IMR-90 (cell line): ENCODE measurements at regions not wholly inside any gene's neighbourhood (a gene's known extent, or its start where the extent isn't known, plus 50 kb on each side); places are given as distances from the start of the nearest gene placed in this dataset.

Source experiments
- ATAC-seq: fragments of 200-7000 bp; cut with Tn5 transposase; 2 replicates; pipeline ENCODE4 v1.9.1; 2020; ENCODE audit warnings: low read depth, mild to moderate bottlenecking, moderate library complexity
- BruUV-seq: library from RNA; stranded (reverse); fragments of 400-500 nt; replicated peaks from 2 replicates; lab custom pipeline; 2021; lab: Mats Ljungman, UMichigan
- CTCF ChIA-PET: fragments of 300-600 bp; formaldehyde crosslinking; extraction: SDS; loops from one replicate; lab custom pipeline; 2021; ENCODE audit warnings: antibody characterized with exemption; lab: Yijun Ruan, JAX
- POLR2A ChIA-PET: fragments of 300-600 bp; sonication (Branson Sonifier 250); formaldehyde crosslinking; loops from one replicate; lab custom pipeline; 2022; ENCODE audit warnings: antibody characterized with exemption; ENCODE audit not compliant: unreplicated experiment; lab: Charles Lee
- DNase-seq: peaks from one replicate; pipeline ENCODE4 v3.0.0; 2013
- H2AFZ ChIP-seq: replicated peaks from 2 replicates; pipeline ENCODE3; 2013; ENCODE audit warnings: low read length, mild to moderate bottlenecking; ENCODE audit not compliant: poor library complexity
- H2AK5ac ChIP-seq: 2 replicates; pipeline ENCODE4 v1.6.1; 2013; ENCODE audit warnings: low read depth, low read length, inconsistent platforms
- H2AK9ac ChIP-seq: replicated peaks from 2 replicates; pipeline ENCODE3; 2013; ENCODE audit warnings: mild to moderate bottlenecking, low read depth, low read length, moderate library complexity; ENCODE audit not compliant: poor library complexity
- H2BK120ac ChIP-seq: 2 replicates; pipeline ENCODE4 v1.6.1; 2013; ENCODE audit warnings: low read depth, low read length, inconsistent platforms
- H2BK15ac ChIP-seq: 3 replicates; pipeline ENCODE4 v1.6.1; 2013; ENCODE audit warnings: low read depth, low read length, inconsistent platforms
- H2BK20ac ChIP-seq: 2 replicates; pipeline ENCODE4 v1.6.1; 2013; ENCODE audit warnings: low read depth, mild to moderate bottlenecking, inconsistent platforms, low read length, moderate library complexity
- H2BK5ac ChIP-seq: 2 replicates; pipeline ENCODE4 v1.6.1; 2013; ENCODE audit warnings: mild to moderate bottlenecking, low read depth, low read length, inconsistent platforms; ENCODE audit not compliant: poor library complexity, severe bottlenecking
- H3K14ac ChIP-seq: replicated peaks from 2 replicates; pipeline ENCODE4 v1.6.1; 2013; ENCODE audit warnings: low read depth, low read length, inconsistent platforms
- H3K18ac ChIP-seq: 2 replicates; pipeline ENCODE4 v1.6.1; 2013; ENCODE audit warnings: low read depth, low read length, control low read depth
- H3K23ac ChIP-seq: 2 replicates; pipeline ENCODE4 v1.6.1; 2013; ENCODE audit warnings: low read depth, low read length, inconsistent platforms
- H3K27ac ChIP-seq: 2 replicates; pipeline ENCODE4 v1.5.1; 2013; ENCODE audit warnings: mild to moderate bottlenecking, control low read depth, low read length; ENCODE audit not compliant: insufficient read depth
- H3K27me3 ChIP-seq: 2 replicates; pipeline ENCODE4 v1.6.1; 2013; ENCODE audit warnings: low read length; ENCODE audit not compliant: control insufficient read depth, insufficient read depth
- H3K36me3 ChIP-seq: 2 replicates; pipeline ENCODE4 v1.6.1; 2013; ENCODE audit warnings: low read length, mixed read lengths; ENCODE audit not compliant: control insufficient read depth, insufficient read depth
- H3K4ac ChIP-seq: 2 replicates; pipeline ENCODE4 v1.6.1; 2013; ENCODE audit warnings: low read depth, low read length, inconsistent platforms
- H3K4me1 ChIP-seq: 2 replicates; pipeline ENCODE4 v1.6.1; 2013; ENCODE audit warnings: low read length, mixed read lengths; ENCODE audit not compliant: control insufficient read depth, insufficient read depth
- H3K4me2 ChIP-seq: 2 replicates; pipeline ENCODE4 v1.6.1; 2013; ENCODE audit warnings: low read depth, mild to moderate bottlenecking, control low read depth, low read length, moderate library complexity
- H3K4me3 ChIP-seq: 2 replicates; pipeline ENCODE4 v1.5.1; 2013; ENCODE audit warnings: low read depth, mild to moderate bottlenecking, control low read depth, low read length, moderate library complexity; ENCODE audit not compliant: insufficient read depth
- H3K56ac ChIP-seq: 2 replicates; pipeline ENCODE4 v1.6.1; 2013; ENCODE audit warnings: low read length, inconsistent platforms; ENCODE audit not compliant: insufficient read depth; ENCODE audit errors: extremely low read depth
- H3K79me1 ChIP-seq, 2 experiments: 2 replicates each; pipeline ENCODE4 v1.6.1; 2013; ENCODE audit warnings: low read length in 2 of 2, inconsistent platforms in 1 of 2, low read depth in 1 of 2
- H3K9ac ChIP-seq: 2 replicates; pipeline ENCODE4 v1.6.1; 2013; ENCODE audit warnings: low read depth, low read length, control low read depth
- H3K9me1 ChIP-seq: 2 replicates; pipeline ENCODE4 v1.6.1; 2013; ENCODE audit warnings: low read length, inconsistent platforms; ENCODE audit not compliant: insufficient read depth
- H3K9me3 ChIP-seq: 2 replicates; pipeline ENCODE4 v1.6.1; 2013; ENCODE audit warnings: low read length; ENCODE audit not compliant: control insufficient read depth, insufficient read depth
- H4K20me1 ChIP-seq: 2 replicates; pipeline ENCODE4 v1.6.1; 2013; ENCODE audit warnings: low read length, inconsistent platforms; ENCODE audit not compliant: insufficient read depth
- H4K5ac ChIP-seq: 2 replicates; pipeline ENCODE4 v1.6.1; 2013; ENCODE audit warnings: mild to moderate bottlenecking, low read depth, low read length, control low read depth
- H4K8ac ChIP-seq, 2 experiments: 2 replicates each; pipeline ENCODE4 v1.6.1; 2013; ENCODE audit warnings: low read depth in 2 of 2, low read length in 2 of 2, control low read depth in 1 of 2, inconsistent platforms in 1 of 2
- H4K91ac ChIP-seq: 2 replicates; pipeline ENCODE4 v1.6.1; 2013; ENCODE audit warnings: low read depth, low read length, inconsistent platforms; ENCODE audit not compliant: insufficient read depth
- BHLHE40 ChIP-seq: fragments of 150-350 bp; IDR thresholded peaks from 2 replicates; pipeline ENCODE4 v1.6.1; 2016; ENCODE audit warnings: mild to moderate bottlenecking, low read depth, low read length
- CEBPB ChIP-seq: IDR thresholded peaks from 2 replicates; pipeline ENCODE4 v1.6.1; 2012; ENCODE audit warnings: low read depth, low read length, improper control_type of control experiment
- CHD1 ChIP-seq: IDR thresholded peaks from 2 replicates; pipeline ENCODE4 v1.6.1; 2012; ENCODE audit warnings: low read depth, low read length, improper control_type of control experiment
- FOS ChIP-seq: fragments of 150-350 bp; IDR thresholded peaks from 2 replicates; pipeline ENCODE4 v1.6.1; 2016; ENCODE audit warnings: low read depth, low read length
- MAFK ChIP-seq: IDR thresholded peaks from 2 replicates; pipeline ENCODE4 v1.6.1; 2012; ENCODE audit warnings: low read depth, low read length, improper control_type of control experiment
- MAZ ChIP-seq: IDR thresholded peaks from 2 replicates; pipeline ENCODE4 v1.6.1; 2012; ENCODE audit warnings: low read depth, mild to moderate bottlenecking, low read length, improper control_type of control experiment, moderate library complexity, borderline replicate concordance
- MXI1 ChIP-seq: IDR thresholded peaks from 2 replicates; pipeline ENCODE4 v1.6.1; 2012; ENCODE audit warnings: low read depth, mild to moderate bottlenecking, low read length, moderate library complexity, borderline replicate concordance
- NFE2L2 ChIP-seq: fragments of 150-350 bp; IDR thresholded peaks from 2 replicates; pipeline ENCODE4 v1.6.1; 2016; ENCODE audit warnings: low read depth, mild to moderate bottlenecking, low read length
- POLR2A ChIP-seq: IDR thresholded peaks from 2 replicates; pipeline ENCODE4 v1.6.1; 2012; ENCODE audit warnings: mild to moderate bottlenecking, low read depth, low read length
- RAD21 ChIP-seq: IDR thresholded peaks from 2 replicates; pipeline ENCODE4 v1.6.1; 2012; ENCODE audit warnings: low read length, improper control_type of control experiment
- RCOR1 ChIP-seq: IDR thresholded peaks from 2 replicates; pipeline ENCODE4 v1.6.1; 2012; ENCODE audit warnings: mild to moderate bottlenecking, low read length, improper control_type of control experiment; ENCODE audit not compliant: insufficient replicate concordance
- RFX5 ChIP-seq: IDR thresholded peaks from 2 replicates; pipeline ENCODE4 v1.8.0; 2012; ENCODE audit warnings: low read depth, mild to moderate bottlenecking, low read length, moderate library complexity
- SMC3 ChIP-seq: fragments of 150-350 bp; IDR thresholded peaks from 2 replicates; pipeline ENCODE4 v1.6.1; 2016; ENCODE audit warnings: low read depth, mild to moderate bottlenecking, antibody characterized with exemption, low read length, moderate library complexity
- WGBS, 2 experiments: methylation state at CpG; one replicate each; pipeline versions ENCODE4 v1.1.5 to v1.1.7; 2013; ENCODE audit warnings: missing lambda C conversion rate in 2 of 2; ENCODE audit not compliant: insufficient read length in 1 of 2; ENCODE audit errors: extremely low coverage in 2 of 2; 5-methylcytosine and 5-hydroxymethylcytosine counted together
- dilution Hi-C: fragments of 300-500 bp; cut with HindIII; formaldehyde crosslinking; loops from one replicate; pipeline ENCODE4 v1.14.3; 2018; ENCODE audit warnings: low sequenced_read_pairs; ENCODE audit not compliant: unreplicated experiment
- in situ Hi-C: fragments of 300-500 bp; cut with MboI; formaldehyde crosslinking; loops from 3 replicates; pipeline ENCODE4 v1.14.3; 2019; ENCODE audit warnings: low sequenced_read_pairs, inconsistent platforms, mixed read lengths
- intact Hi-C: fragments of 100-400 bp; cut with micrococcal nuclease; formaldehyde crosslinking; loops from 2 replicates; pipeline ENCODE4 v1.10.0; 2022
- TF ChIP-seq, protein P1 (sequence below): fragments of 150-350 bp; IDR thresholded peaks from 2 replicates; pipeline ENCODE4 v1.6.1; 2017; ENCODE audit warnings: mild to moderate bottlenecking, antibody characterized with exemption, low read length, low read depth
- TF ChIP-seq, protein P2 (sequence below): conservative IDR thresholded peaks from 2 replicates; pipeline ENCODE4 v1.5.1; 2012; ENCODE audit warnings: mild to moderate bottlenecking, low read depth, low read length, improper control_type of control experiment
- TF ChIP-seq, protein P3 (sequence below): fragments of 150-350 bp; IDR thresholded peaks from 2 replicates; pipeline ENCODE4 v1.6.1; 2016; ENCODE audit warnings: low read depth, mild to moderate bottlenecking, low read length, moderate library complexity, borderline replicate concordance

DNA sequence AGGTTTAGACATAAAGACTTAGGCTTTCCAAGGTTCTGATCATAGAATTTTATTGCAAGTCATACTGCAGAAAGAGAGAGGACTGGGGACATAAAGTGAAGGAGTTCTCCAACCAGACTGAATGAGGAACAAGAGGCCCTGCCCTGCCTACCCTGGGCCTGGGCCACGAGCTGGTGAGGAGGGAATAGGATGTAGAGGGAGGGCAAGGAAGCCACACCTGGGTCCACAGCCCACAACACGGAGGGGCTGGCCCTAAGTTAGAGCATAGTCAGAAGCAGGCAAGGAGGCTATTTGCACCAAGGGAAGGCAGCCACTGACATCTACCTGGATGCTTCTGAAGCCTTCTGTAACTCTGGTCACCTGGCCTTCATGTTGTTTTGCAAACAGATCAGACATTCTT lies 82.2 kb upstream of the CXCL12 start:
- Histone ChIP-seq H2BK15ac (no peak overlapping the region), H4K5ac (no peak overlapping the region), H2AK9ac (no peak overlapping the region), H3K14ac (no peak overlapping the region), H2AFZ (no peak overlapping the region), H2BK20ac (no peak overlapping the region), H4K8ac (no peak overlapping the region), H3K9me1 (no peaks in the 10 kb centered on the region), H2BK120ac (no peak overlapping the region), H3K4me2 (no peak overlapping the region), H3K4me3 (no peak overlapping the region), H3K36me3 (no peaks in the 10 kb centered on the region), H3K9me3 (no peaks in the 10 kb centered on the region), H2AK5ac (no peak overlapping the region), H3K27me3 (0 out of 2 replicates have a peak, but pooled peaks cover under 1% of the 10 kb centered on the region), H4K20me1 (no peaks in the 10 kb centered on the region), H3K18ac (no peak overlapping the region), H3K79me1 (no peaks in the 10 kb centered on the region), H3K4ac (no peak overlapping the region), H3K27ac (no peak overlapping the region), H3K9ac (no peak overlapping the region), H4K91ac (no peak overlapping the region), H3K23ac (no peak overlapping the region), H3K56ac (no peak overlapping the region), H3K4me1 (peaks cover 5% of the 10 kb centered on the region), H2BK5ac (no peak overlapping the region)
- CTCF ChIA-PET, result no interaction called here
- in situ Hi-C loops, result no loop called here
- no peak for ATAC-seq
- no TSS peak for BruUV-seq
- POLR2A ChIA-PET, result no interaction called here
- dilution Hi-C loops, result no loop called here
- DNase-seq, result no peak
- intact Hi-C loops, result no loop called here
- WGBS, 2 experiments, result 100% methylated on average over 1 of the region's 2 CpGs; no CpG with 5 or more reads in 1 of the 2 experiments
- TF ChIP-seq RCOR1, result no peak
- TF ChIP-seq RFX5, result no peak
- TF ChIP-seq RAD21, result no peak
- TF ChIP-seq, protein P1, sequence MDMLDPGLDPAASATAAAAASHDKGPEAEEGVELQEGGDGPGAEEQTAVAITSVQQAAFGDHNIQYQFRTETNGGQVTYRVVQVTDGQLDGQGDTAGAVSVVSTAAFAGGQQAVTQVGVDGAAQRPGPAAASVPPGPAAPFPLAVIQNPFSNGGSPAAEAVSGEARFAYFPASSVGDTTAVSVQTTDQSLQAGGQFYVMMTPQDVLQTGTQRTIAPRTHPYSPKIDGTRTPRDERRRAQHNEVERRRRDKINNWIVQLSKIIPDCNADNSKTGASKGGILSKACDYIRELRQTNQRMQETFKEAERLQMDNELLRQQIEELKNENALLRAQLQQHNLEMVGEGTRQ, result no peak
- TF ChIP-seq MAZ, result no peak
- no peak for TF ChIP-seq FOS
- TF ChIP-seq MAFK, result no peak
- TF ChIP-seq, protein P2, sequence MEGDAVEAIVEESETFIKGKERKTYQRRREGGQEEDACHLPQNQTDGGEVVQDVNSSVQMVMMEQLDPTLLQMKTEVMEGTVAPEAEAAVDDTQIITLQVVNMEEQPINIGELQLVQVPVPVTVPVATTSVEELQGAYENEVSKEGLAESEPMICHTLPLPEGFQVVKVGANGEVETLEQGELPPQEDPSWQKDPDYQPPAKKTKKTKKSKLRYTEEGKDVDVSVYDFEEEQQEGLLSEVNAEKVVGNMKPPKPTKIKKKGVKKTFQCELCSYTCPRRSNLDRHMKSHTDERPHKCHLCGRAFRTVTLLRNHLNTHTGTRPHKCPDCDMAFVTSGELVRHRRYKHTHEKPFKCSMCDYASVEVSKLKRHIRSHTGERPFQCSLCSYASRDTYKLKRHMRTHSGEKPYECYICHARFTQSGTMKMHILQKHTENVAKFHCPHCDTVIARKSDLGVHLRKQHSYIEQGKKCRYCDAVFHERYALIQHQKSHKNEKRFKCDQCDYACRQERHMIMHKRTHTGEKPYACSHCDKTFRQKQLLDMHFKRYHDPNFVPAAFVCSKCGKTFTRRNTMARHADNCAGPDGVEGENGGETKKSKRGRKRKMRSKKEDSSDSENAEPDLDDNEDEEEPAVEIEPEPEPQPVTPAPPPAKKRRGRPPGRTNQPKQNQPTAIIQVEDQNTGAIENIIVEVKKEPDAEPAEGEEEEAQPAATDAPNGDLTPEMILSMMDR, result no peak
- TF ChIP-seq CHD1, result no peak
- no peak for TF ChIP-seq CEBPB
- TF ChIP-seq, protein P3, sequence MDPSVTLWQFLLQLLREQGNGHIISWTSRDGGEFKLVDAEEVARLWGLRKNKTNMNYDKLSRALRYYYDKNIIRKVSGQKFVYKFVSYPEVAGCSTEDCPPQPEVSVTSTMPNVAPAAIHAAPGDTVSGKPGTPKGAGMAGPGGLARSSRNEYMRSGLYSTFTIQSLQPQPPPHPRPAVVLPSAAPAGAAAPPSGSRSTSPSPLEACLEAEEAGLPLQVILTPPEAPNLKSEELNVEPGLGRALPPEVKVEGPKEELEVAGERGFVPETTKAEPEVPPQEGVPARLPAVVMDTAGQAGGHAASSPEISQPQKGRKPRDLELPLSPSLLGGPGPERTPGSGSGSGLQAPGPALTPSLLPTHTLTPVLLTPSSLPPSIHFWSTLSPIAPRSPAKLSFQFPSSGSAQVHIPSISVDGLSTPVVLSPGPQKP, result no peak
- no peak for TF ChIP-seq SMC3
- TF ChIP-seq POLR2A, result no peak
- TF ChIP-seq BHLHE40, result no peak
- no peak for TF ChIP-seq NFE2L2
- no peak for TF ChIP-seq MXI1
